IPS-NIHi11 (cell line): ENCODE measurements at regions not wholly inside any gene's neighbourhood (a gene's known extent, or its start where the extent isn't known, plus 50 kb on each side); places are given as distances from the start of the nearest gene placed in this dataset.
A peak's percentile ranks its signal among the peaks of the same experiment; 100 is the strongest.

Experiments
- DNase-seq: peaks from one replicate; pipeline ENCODE4 v3.0.0; 2012; ENCODE audit warnings: mixed read lengths, low spot score

- no peak for DNase-seq
These were observed 416.8 kb upstream of the TENM4 start for GRCh38 chr11:79857377-79858214.

DNA sequence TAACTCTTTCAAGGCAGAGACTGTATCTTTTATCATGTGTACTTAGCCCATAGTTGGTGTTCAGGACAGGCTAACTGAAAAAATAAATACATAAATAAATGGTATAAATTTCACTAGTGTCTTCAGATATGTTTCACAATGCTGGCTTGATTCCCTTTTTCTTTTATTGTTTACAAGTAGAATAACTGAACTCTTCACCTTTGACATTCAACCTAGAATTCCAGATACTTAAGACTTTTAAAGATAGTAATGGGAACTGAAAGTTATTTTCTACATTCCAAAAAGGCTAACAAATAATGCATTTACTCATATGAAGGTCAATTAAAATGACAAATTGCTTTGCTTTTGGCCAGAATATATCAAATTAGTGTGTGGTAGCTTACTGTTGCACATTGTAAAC lies 411.3 kb upstream of the TENM4 start:
- no peak for DNase-seq

DNA sequence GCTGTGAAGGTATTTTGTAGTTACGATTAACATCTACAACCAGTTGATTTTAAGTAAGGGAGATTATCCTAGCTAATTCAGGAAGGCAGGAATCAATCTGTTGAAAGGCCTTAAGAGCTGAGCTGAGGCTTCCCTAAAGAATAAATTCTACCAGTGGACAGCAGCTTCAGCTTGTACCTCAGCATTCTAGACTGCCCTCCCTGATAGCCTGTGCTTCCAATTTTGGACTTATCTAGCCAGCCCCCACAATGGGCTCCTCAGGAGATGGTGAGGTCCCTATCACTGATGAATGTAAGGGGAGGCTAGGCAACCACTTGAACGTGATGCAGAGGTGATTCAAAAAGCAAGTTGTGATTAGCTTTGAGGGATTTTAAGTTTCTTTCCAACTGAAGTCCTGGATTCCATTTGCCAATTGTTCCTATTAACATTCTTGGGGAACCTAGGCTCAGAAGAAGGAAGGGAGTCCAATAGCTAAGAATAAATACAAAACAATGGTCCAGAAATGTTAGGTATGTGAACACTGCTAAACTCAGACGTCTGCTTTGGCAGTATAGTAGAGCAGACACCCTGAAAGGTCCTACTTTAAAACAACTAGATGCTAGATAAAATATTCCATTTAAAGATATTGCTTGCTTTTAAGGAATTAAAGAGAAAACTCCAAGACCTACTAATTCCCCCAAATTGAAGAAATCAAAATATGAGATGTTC lies 404.3 kb upstream of the TENM4 start:
- DNase-seq, result no peak

DNA sequence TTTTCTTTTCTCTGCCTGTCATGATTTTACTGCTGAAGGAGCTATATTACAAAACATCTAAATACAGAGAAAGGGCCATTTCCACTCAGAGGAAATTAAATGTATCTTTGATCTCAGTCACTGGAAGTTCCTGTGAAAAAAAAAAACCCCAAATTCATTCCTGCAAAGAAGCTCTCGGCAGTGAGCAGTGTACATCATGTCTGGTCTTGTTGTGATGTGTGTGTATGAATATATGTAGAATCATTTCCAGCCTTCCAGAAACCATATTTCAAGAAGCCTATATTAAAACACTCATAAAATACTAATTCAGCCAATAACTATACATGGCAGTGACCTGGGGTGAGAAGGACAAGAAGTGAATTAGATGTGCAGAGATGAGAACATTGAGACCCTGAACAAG lies 393.2 kb upstream of the TENM4 start:
- DNase-seq, result no peak

DNA sequence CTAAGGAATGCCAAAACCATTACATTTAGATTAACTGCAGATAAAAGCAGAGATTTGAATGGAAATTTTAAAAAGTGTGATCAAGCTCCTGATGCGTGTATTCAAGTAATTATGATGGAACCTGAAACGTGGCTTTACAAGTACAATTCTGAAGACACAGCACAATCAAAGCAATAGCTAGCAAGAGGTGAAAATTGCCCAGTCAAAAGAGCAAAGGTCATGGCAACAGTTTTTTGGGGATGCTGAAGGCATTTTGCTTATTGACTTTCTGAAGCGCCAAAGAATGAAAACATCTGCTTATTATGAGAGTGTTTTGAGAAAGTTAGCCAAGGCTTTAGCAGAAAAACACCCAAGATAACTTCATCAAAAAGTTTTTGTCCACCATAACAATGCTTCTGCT lies 389.6 kb upstream of the TENM4 start:
- DNase-seq, result no peak

DNA sequence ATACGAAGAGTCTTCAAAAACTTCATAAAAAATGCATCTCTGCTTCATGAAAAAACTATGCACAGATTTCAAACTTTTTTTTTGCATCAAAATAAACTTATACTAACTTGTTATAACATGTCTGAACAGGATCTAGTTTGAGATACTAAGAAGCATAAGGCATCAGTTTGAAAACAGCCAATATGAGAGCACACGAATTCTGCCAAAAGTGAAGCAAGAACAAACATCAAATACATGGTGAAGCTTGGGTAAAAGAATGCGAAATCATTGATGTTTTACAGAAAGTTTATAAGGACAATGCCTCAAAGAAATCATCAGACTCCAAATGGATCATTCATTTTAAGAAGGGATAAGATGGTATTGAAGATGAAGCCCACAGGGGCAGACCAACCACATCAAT lies 389.1 kb upstream of the TENM4 start:
- DNase-seq, result no peak

GRCh38 chr11:79822766-79823165 lies 381.9 kb upstream of the TENM4 start:
- no peak for DNase-seq

DNA sequence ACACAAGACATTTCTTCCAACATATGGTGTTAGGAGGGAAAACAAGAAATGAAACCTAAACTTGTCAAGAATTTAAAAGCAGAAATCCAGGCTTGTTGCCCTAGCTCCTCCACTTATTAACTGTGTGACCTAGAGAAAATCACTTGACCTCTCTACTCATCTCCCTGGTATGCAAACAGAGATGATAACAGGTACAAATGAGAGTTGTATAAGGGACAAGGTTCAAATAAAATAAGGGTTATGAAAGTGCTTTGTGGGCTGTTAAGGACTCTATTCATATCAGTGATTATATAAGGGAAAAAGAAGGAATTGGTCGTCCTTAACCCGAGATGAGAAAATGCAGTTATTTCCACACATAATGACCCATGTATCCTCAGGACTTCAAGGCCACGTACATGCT lies 372.7 kb upstream of the TENM4 start:
- DNase-seq, result no peak

GRCh38 chr11:79809487-79809886 lies 368.7 kb upstream of the TENM4 start:
- DNase-seq, result no peak

DNA sequence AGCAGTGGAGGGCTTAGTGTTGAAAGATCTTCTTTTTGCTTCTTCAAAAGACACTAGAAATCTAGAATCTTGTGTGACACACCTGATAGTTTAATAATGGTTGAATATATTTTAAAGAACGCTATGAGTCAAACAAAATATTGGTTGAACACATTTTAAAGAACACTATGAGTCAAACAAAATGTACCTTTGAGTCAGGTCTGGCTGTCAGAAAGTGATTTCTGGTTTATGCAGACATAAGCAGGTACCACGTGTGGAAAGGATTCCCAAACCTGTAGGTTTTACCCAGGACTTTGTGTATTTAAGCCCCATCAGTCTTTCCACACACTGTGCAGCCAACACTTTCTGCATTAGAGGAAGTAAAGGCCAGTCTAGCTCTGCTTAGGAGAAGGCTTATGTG lies 366.7 kb upstream of the TENM4 start:
- DNase-seq, result no peak

DNA sequence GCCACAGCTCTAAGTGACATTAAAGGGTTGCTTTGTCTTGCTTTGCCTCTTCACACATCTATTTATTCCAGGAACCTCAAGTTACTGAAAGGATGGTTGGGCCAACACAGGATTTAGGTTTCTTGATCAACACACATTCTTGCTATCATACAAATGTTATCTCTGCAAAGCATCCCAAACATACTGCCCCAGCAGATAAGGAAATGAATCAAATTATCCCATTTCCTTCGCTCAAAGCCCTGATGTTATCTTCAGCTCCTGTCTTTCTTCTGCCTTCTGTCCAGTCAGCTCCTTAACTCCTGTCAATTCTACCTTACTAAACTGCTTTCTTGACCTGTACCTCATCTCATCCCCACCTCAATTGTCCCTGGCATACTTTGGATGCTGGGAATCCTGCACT lies 355.9 kb upstream of the TENM4 start:
- DNase-seq, result no peak

- DNase-seq, result peak; percentile 10
These were observed 353.9 kb upstream of the TENM4 start for GRCh38 chr11:79794484-79795393.

- DNase-seq, result no peak
These were observed 353.2 kb upstream of the TENM4 start for GRCh38 chr11:79794057-79794456.

DNA sequence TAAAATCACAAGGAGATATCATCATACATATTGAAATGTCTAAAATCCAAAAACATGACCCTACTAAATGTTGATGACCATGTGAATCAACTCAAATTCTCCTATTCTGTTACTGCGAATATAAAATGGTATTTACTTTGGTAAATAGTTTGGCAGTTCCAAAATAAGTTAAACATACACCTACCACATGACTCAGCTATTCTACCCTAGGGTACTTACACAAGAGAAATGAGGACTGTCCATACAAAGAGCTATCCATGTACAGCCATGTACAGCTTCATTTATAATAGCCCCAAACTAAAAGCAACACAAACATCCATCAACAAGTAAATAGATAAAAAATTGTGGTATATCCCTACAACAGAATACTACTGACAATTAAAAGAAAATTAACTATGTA lies 346.1 kb upstream of the TENM4 start:
- DNase-seq, result no peak

DNA sequence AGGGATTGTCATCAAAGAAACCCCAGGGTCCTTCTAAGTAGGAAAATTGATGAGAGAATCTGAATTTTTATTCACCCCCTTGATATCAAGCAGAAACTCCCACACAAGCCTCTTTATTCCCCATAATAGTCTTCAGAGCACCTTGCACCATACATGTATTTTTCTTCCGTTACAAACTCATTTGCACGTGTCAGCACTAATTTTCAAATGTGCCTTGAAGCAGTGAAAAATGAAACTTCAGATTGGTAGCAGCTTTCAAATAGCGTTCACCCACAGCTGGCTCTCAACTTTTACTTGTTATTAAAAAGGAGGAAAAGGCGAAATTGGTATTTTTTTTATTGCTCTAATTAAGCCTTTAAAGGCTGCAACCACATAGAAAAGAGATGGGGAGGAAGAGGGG lies 343.0 kb upstream of the TENM4 start:
- no peak for DNase-seq

DNA sequence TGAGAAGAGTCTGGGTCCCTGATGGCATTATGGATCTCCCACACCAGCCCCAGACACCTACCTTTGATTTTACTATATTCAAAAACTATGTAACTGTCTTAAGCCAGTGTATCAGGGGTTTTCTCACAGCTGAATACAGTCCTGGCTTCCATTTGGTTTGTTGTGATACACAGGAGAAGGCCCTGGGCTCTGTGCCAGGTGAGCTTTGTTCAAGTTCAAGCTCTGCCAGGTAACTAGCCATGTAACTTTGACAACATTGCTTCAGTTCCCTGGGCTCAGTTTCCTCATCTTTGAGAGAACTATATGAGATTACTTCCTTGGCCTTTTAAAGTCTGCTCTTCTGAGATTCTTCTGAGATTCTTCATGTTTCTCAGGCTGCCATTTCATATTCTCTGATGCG lies 327.5 kb upstream of the TENM4 start:
- no peak for DNase-seq

- peak; percentile 31 for DNase-seq
These were observed 321.6 kb upstream of the TENM4 start for GRCh38 chr11:79762279-79762921.

DNA sequence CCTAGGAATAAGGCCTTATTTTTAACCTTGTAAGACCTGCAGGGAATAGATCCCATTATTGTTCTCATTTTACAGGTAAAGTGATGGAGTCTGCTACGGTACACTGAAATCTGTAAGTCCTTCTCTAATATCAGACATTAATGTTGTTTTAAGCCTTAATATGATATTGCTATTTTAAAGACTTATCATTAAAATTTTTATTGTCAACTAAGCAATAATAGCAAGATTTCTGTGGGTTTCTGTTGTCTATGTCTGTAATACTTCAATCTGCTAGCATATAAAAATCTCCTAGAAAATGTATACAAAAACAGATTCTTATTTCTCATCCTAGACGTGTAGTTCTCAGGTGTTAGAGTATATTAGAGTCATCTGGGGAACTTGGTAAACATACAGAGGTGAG lies 317.5 kb upstream of the TENM4 start:
- no peak for DNase-seq

GRCh38 chr11:79747406-79747805 lies 306.6 kb upstream of the TENM4 start:
- no peak for DNase-seq

DNA sequence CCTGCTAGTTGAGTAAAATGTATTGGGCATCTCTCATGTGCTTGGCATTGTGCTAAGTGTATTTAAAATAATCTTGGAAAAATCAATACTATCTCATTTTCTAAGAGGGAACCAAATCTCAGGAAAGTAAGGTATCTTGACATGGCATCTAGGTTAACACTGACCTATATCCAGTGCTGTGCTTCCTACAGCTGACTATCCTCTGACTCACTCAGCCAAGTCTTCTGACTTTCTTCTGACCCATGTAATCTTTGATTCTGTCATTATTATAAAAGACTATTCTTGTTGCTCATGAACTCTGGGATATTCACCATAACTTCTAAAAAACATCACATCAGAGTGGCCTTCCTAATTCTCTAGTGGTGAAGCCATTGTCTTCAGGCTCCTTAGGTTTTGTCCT lies 304.1 kb upstream of the TENM4 start:
- DNase-seq, result no peak

DNA sequence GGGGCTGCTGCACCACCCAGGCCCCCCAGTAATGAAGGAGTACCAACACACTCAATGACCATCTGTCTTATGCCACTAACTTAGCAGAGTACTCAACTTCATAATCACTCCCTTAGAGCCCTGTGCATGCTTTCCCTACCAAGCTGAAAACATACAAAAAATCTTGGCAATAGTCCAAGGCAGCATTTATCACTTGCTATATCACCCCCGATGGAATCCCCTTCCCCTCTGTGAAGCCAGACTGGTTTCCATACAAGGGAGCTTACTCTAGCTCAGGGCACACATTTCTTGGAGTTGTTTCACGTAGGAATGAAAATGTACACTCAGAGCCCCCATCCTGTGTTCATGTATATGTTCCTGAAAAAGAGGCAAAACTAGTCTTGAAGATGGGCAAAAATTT lies 301.3 kb upstream of the TENM4 start:
- no peak for DNase-seq

GRCh38 chr11:79739591-79739990 lies 298.8 kb upstream of the TENM4 start:
- no peak for DNase-seq
